ENCODE measurements at regions not wholly inside any gene's neighbourhood (a gene's known extent, or its start where the extent isn't known, plus 50 kb on each side); places are given as distances from the start of the nearest gene placed in this dataset.

GRCh38 chr2:180717588-180717987, 262.8 kb upstream of the UBE2E3 start:
- TF ChIP-seq CTCF (IDR thresholded peaks at IDR 0.05), result no peak
- no peak for TF ChIP-seq POLR2A (IDR thresholded peaks at IDR 0.05)
